ENCODE measurements at regions not wholly inside any gene's neighbourhood (a gene's known extent, or its start where the extent isn't known, plus 50 kb on each side); places are given as distances from the start of the nearest gene placed in this dataset.

GRCh38 chr2:49224426-49225010, 70.2 kb upstream of the FSHR start:
- DNase-seq: no peak
- BruUV-seq (replicated peaks): no TSS peak
- Histone ChIP-seq H3K27me3 (replicated peaks; ENCODE audit: control insufficient read depth, insufficient read depth, low read length) (no peaks in the 10 kb centered on the region), H3K4me1 (0 out of 2 replicates have a peak, but pooled peaks cover 8% of the 10 kb centered on the region), H3K36me3 (ENCODE audit: control insufficient read depth, insufficient read depth, low read length) (no peaks in the 10 kb centered on the region), H3K9me3 (no peaks in the 10 kb centered on the region), H3K4me3 (ENCODE audit: low read depth, low read length) (no peak overlapping the region)
- Mint-ChIP-seq H3K27ac (ENCODE audit: unreplicated experiment) (no peak overlapping the region), H3K36me3 (ENCODE audit: insufficient read depth, unreplicated experiment) (no peaks in the 10 kb centered on the region), H3K27me3 (ENCODE audit: insufficient read depth, unreplicated experiment) (no peaks in the 10 kb centered on the region), H3K4me3 (ENCODE audit: unreplicated experiment) (no peak overlapping the region), H3K9me3 (ENCODE audit: unreplicated experiment) (no peaks in the 10 kb centered on the region), H3K4me1 (ENCODE audit: low read depth, unreplicated experiment) (peaks cover 6% of the 10 kb centered on the region)
- intact Hi-C loops (cut with micrococcal nuclease; ENCODE audit: unreplicated experiment): no loop called here
- TF ChIP-seq CTCF (IDR thresholded peaks at IDR 0.05; ENCODE audit: insufficient read depth in 1 of 2, low read depth in 1 of 2, low read length in 1 of 2, severe bottlenecking in 1 of 2, unreplicated experiment in 1 of 2): no peak
- CTCF ChIA-PET: no interaction called here
- POLR2A ChIA-PET: no interaction called here

DNA sequence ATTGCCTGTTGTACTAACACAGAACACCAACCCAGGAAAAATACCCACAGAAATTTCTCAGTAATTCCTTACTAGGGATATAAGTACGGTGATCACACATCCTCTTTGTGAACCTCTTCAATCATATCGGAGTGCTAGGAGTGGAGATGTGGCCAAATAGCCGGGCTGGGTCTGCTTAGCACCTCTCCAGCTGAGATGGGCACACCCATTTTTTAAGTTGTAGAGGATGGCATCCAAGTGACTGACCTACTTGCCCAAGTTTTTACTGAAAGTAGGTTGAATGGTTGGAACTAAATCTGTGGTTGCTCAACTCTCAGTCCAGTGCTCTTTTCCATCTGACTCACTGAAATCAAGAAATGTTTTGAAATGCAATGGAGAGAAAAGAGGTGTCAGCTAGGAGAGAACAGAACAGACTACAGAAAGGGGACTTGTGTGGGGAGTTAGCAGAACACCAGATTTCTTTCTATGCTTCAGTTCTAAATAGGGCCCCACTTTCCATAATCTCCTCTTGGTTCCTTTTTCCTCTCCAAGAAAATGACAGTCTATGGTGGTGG, 68.7 kb upstream of the FSHR start:
- H3K36me3 ChIP-seq (ENCODE audit: control insufficient read depth, insufficient read depth, low read length): no peaks in the 10 kb centered on the region
- H3K27me3 ChIP-seq (replicated peaks; ENCODE audit: control insufficient read depth, insufficient read depth, low read length): no peaks in the 10 kb centered on the region
- Mint-ChIP-seq H3K36me3 (ENCODE audit: insufficient read depth, unreplicated experiment) (no peaks in the 10 kb centered on the region), H3K27me3 (ENCODE audit: insufficient read depth, unreplicated experiment) (peaks cover 3% of the 10 kb centered on the region), H3K4me1 (ENCODE audit: low read depth, unreplicated experiment) (peaks cover 6% of the 10 kb centered on the region), H3K4me3 (ENCODE audit: unreplicated experiment) (no peak overlapping the region), H3K27ac (ENCODE audit: unreplicated experiment) (no peak overlapping the region), H3K9me3 (ENCODE audit: unreplicated experiment) (no peaks in the 10 kb centered on the region)
- no peak for TF ChIP-seq CTCF (IDR thresholded peaks at IDR 0.05; ENCODE audit: insufficient read depth in 1 of 2, low read depth in 1 of 2, low read length in 1 of 2, severe bottlenecking in 1 of 2, unreplicated experiment in 1 of 2)
- H3K9me3 ChIP-seq: no peaks in the 10 kb centered on the region
- CTCF ChIA-PET: no interaction called here
- no peak overlapping the region for H3K4me3 ChIP-seq (ENCODE audit: low read depth, low read length)
- intact Hi-C loops (cut with micrococcal nuclease; ENCODE audit: unreplicated experiment): no loop called here
- BruUV-seq (replicated peaks): no TSS peak
- H3K4me1 ChIP-seq: 0 out of 2 replicates have a peak, but pooled peaks cover 8% of the 10 kb centered on the region
- POLR2A ChIA-PET: no interaction called here
- DNase-seq: no peak

DNA sequence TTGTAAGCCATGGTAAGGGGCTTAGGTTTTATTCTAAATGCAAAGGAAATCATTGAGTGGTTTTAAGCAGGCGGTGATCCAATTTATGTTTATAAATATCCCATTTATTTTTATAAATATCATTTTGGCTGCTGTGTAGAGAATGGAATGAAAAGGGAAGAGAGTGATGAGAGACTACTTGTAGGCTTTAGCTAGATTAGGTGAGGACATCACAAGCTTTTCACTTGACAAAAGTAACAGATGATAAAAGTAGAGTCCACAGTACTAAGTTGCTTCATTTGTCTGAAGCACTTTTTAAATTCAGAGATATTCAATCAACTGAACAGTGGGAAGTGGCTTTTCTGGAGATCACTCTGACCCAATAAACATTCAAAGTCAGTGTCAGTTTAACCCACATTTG, 65.4 kb upstream of the FSHR start:
- ChIA-PET CTCF (no interaction called here), POLR2A (no interaction called here)
- no peaks in the 10 kb centered on the region for H3K9me3 ChIP-seq
- no peaks in the 10 kb centered on the region for H3K36me3 Mint-ChIP-seq (ENCODE audit: insufficient read depth, unreplicated experiment)
- BruUV-seq (replicated peaks): no TSS peak
- H3K9me3 Mint-ChIP-seq (ENCODE audit: unreplicated experiment): no peaks in the 10 kb centered on the region
- H3K27me3 ChIP-seq (replicated peaks; ENCODE audit: control insufficient read depth, insufficient read depth, low read length): no peaks in the 10 kb centered on the region
- 0 out of 2 replicates have a peak, but pooled peaks cover 8% of the 10 kb centered on the region for H3K4me1 ChIP-seq
- no peaks in the 10 kb centered on the region for H3K36me3 ChIP-seq (ENCODE audit: control insufficient read depth, insufficient read depth, low read length)
- intact Hi-C loops (cut with micrococcal nuclease; ENCODE audit: unreplicated experiment): no loop called here
- no peak for DNase-seq
- no peak for TF ChIP-seq CTCF (IDR thresholded peaks at IDR 0.05; ENCODE audit: insufficient read depth in 1 of 2, low read depth in 1 of 2, low read length in 1 of 2, severe bottlenecking in 1 of 2, unreplicated experiment in 1 of 2)
- H3K4me1 Mint-ChIP-seq (ENCODE audit: low read depth, unreplicated experiment): no peaks in the 10 kb centered on the region
- peaks cover 3% of the 10 kb centered on the region for H3K27me3 Mint-ChIP-seq (ENCODE audit: insufficient read depth, unreplicated experiment)
- no peak overlapping the region for H3K4me3 ChIP-seq (ENCODE audit: low read depth, low read length)
- H3K27ac Mint-ChIP-seq (ENCODE audit: unreplicated experiment): no peak overlapping the region
- no peak overlapping the region for H3K4me3 Mint-ChIP-seq (ENCODE audit: unreplicated experiment)
